Lung (tissue), 11 donors: ENCODE measurements at regions not wholly inside any gene's neighbourhood (a gene's known extent, or its start where the extent isn't known, plus 50 kb on each side); places are given as distances from the start of the nearest gene placed in this dataset.

Experiments used
- ATAC-seq: fragments of 200-7000 bp; cut with Tn5 transposase; one replicate; pipeline ENCODE4 v1.9.1; 2020; ENCODE audit warnings: moderate number of reproducible peaks; ENCODE audit not compliant: insufficient read depth, low FRiP score
- DNase-seq, 3 donors: peaks; one replicate each; pipeline ENCODE4 v3.0.0-alpha.2; 2013 to 2017
- H3K27ac ChIP-seq, 2 donors: one replicate each; pipeline ENCODE4 v1.5.1; 2013; ENCODE audit warnings: mild to moderate bottlenecking in 2 of 2, moderate library complexity in 2 of 2, control low read depth in 1 of 2, inconsistent platforms in 1 of 2, low read depth in 1 of 2, low read length in 1 of 2
- H3K27me3 ChIP-seq, 3 donors: one replicate each; pipeline ENCODE4 v1.5.1; 2013; ENCODE audit warnings: low read length in 2 of 3; ENCODE audit not compliant: control insufficient read depth in 3 of 3, insufficient read depth in 3 of 3
- H3K36me3 ChIP-seq, 4 donors: one replicate each; pipeline ENCODE4 v1.5.1; 2013; ENCODE audit warnings: low read length in 4 of 4, mild to moderate bottlenecking in 1 of 4, moderate library complexity in 1 of 4; ENCODE audit not compliant: control insufficient read depth in 4 of 4, insufficient read depth in 4 of 4
- H3K4me1 ChIP-seq, 5 donors: one replicate each; pipeline ENCODE4 v1.5.1; 2013; ENCODE audit warnings: low read length in 5 of 5, mild to moderate bottlenecking in 2 of 5, moderate library complexity in 1 of 5; ENCODE audit not compliant: control insufficient read depth in 5 of 5, insufficient read depth in 5 of 5
- H3K4me3 ChIP-seq: one replicate; pipeline ENCODE4 v1.5.1; 2013; ENCODE audit warnings: mild to moderate bottlenecking, control low read depth, moderate library complexity
- H3K9ac ChIP-seq, 2 donors: one replicate each; pipeline ENCODE4 v1.5.1; 2013; ENCODE audit warnings: low read length in 2 of 2, control low read depth in 1 of 2; ENCODE audit not compliant: insufficient read depth in 1 of 2
- H3K9me3 ChIP-seq, 4 donors: one replicate each; pipeline ENCODE4 v1.5.1; 2013; ENCODE audit warnings: low read length in 3 of 4, mild to moderate bottlenecking in 1 of 4, moderate library complexity in 1 of 4; ENCODE audit not compliant: control insufficient read depth in 4 of 4, insufficient read depth in 3 of 4
- CTCF ChIP-seq: IDR thresholded peaks from 2 replicates; pipeline ENCODE4 v1.5.1; 2012; ENCODE audit warnings: mild to moderate bottlenecking; ENCODE audit errors: control extremely low read depth, extremely low read depth
- WGBS, 2 donors: extraction: QIAGEN DNeasy Blood & Tissue Kit; methylation state at CpG; one replicate each; pipeline ENCODE4 v1.1.7; 2013; 5-methylcytosine and 5-hydroxymethylcytosine counted together
- donor health status: control.
- donor health status: control.
- donor health status: Bipolar disorder and iron deficiency.
- donor health status: healthy.
- donor health status: DM: yes; HTN: yes; CAD: no.

GRCh38 chr10:28858646-28859045 is 181.3 kb downstream of the BAMBI start:
- no peak for TF ChIP-seq CTCF
- no peak overlapping the region for H3K9ac ChIP-seq
- no peak overlapping the region for H3K27ac ChIP-seq
- H3K27me3 ChIP-seq, result no peaks in the 10 kb centered on the region
- 90 to 95% methylated on average over 2 of the region's 2 CpGs for WGBS, 2 donors
- H3K9me3 ChIP-seq, result no peaks in the 10 kb centered on the region
- no peaks in the 10 kb centered on the region for H3K36me3 ChIP-seq
- ATAC-seq, result no peak
- DNase-seq, result peak; percentile 67 to 68 (median 67)
- no peak overlapping the region for H3K4me3 ChIP-seq
- peaks cover 0 to under 1% (median 0%) of the 10 kb centered on the region in 5 donors for H3K4me1 ChIP-seq

- Histone ChIP-seq H3K9ac (no peak overlapping the region), H3K9me3 (no peaks in the 10 kb centered on the region), H3K4me1 (no peaks in the 10 kb centered on the region), H3K36me3 (no peaks in the 10 kb centered on the region), H3K27ac (no peak overlapping the region), H3K27me3 (no peaks in the 10 kb centered on the region), H3K4me3 (no peak overlapping the region)
- DNase-seq (no peak), ATAC-seq (no peak)
- WGBS, 2 donors, result 52 to 78% methylated on average over 5 of the region's 5 CpGs
- TF ChIP-seq CTCF, result no peak
Observed at GRCh38 chr10:28859791-28860190, 182.5 kb downstream of the BAMBI start.

- DNase-seq (no peak), ATAC-seq (no peak)
- no peak overlapping the region for H3K4me3 ChIP-seq
- no peak overlapping the region for H3K9ac ChIP-seq
- no peaks in the 10 kb centered on the region for H3K36me3 ChIP-seq
- H3K27me3 ChIP-seq, result no peaks in the 10 kb centered on the region
- WGBS, 2 donors, result 94% methylated on average over 2 of the region's 2 CpGs
- no peak for TF ChIP-seq CTCF
- H3K4me1 ChIP-seq, result no peaks in the 10 kb centered on the region
- H3K27ac ChIP-seq, result no peak overlapping the region
- no peaks in the 10 kb centered on the region for H3K9me3 ChIP-seq
Observed at GRCh38 chr10:28862219-28862618, 184.9 kb downstream of the BAMBI start.

- no peak for ATAC-seq
- 72 to 75% methylated on average over 5 of the region's 5 CpGs for WGBS, 2 donors
- no peak for DNase-seq
- H3K9ac ChIP-seq, result no peak overlapping the region
- peaks cover 0 to 3% (median 0%) of the 10 kb centered on the region in 5 donors for H3K4me1 ChIP-seq
- no peaks in the 10 kb centered on the region for H3K36me3 ChIP-seq
- no peak overlapping the region for H3K4me3 ChIP-seq
- no peak overlapping the region for H3K27ac ChIP-seq
- no peak for TF ChIP-seq CTCF
- H3K27me3 ChIP-seq, result no peaks in the 10 kb centered on the region
- H3K9me3 ChIP-seq, result no peaks in the 10 kb centered on the region
Observed at GRCh38 chr10:28869606-28870201, 192.4 kb downstream of the BAMBI start.
